Parathyroid adenoma (tissue), 2 donors: ENCODE measurements at regions not wholly inside any gene's neighbourhood (a gene's known extent, or its start where the extent isn't known, plus 50 kb on each side); places are given as distances from the start of the nearest gene placed in this dataset.

ENCODE experiments used
- H2AFZ ChIP-seq: fragments of 300-600 bp; sonication (generic); one replicate; pipeline ENCODE4 v1.7.0; 2017; ENCODE audit warnings: antibody characterized with exemption, mild to moderate bottlenecking
- H3K27ac ChIP-seq: fragments of 300-600 bp; sonication (generic); one replicate; pipeline ENCODE4 v1.7.0; 2017
- H3K27me3 ChIP-seq: fragments of 300-600 bp; sonication (generic); one replicate; pipeline ENCODE4 v1.7.0; 2017; ENCODE audit warnings: low read length; ENCODE audit not compliant: control insufficient read depth, insufficient read depth
- H3K36me3 ChIP-seq: fragments of 300-600 bp; sonication (generic); one replicate; pipeline ENCODE4 v1.7.0; 2017; ENCODE audit warnings: low read length; ENCODE audit not compliant: control insufficient read depth, insufficient read depth
- H3K4me1 ChIP-seq: fragments of 300-600 bp; sonication (generic); one replicate; pipeline ENCODE4 v1.7.0; 2017; ENCODE audit warnings: control low read depth
- H3K4me2 ChIP-seq: fragments of 300-600 bp; sonication (generic); one replicate; pipeline ENCODE4 v1.7.0; 2017; ENCODE audit warnings: low read length
- H3K4me3 ChIP-seq: fragments of 300-600 bp; sonication (generic); one replicate; pipeline ENCODE4 v1.7.0; 2017; ENCODE audit warnings: low read depth, low read length
- H3K79me2 ChIP-seq: fragments of 300-600 bp; sonication (generic); one replicate; pipeline ENCODE4 v1.7.0; 2017; ENCODE audit warnings: control low read depth
- H3K9ac ChIP-seq: fragments of 300-600 bp; sonication (generic); one replicate; pipeline ENCODE4 v1.7.0; 2017; ENCODE audit warnings: mild to moderate bottlenecking
- H3K9me3 ChIP-seq: fragments of 300-600 bp; sonication (generic); one replicate; pipeline ENCODE4 v1.7.0; 2017; ENCODE audit warnings: low read length; ENCODE audit not compliant: control insufficient read depth
- TF ChIP-seq, protein P1 (sequence below): fragments of 300-600 bp; sonication (generic); IDR thresholded peaks from one replicate; pipeline ENCODE4 v1.7.0; 2017; ENCODE audit warnings: antibody characterized with exemption, mild to moderate bottlenecking
- donor health status: primary hyperparathyroidism.

- no peak overlapping the region for H3K4me3 ChIP-seq
- H3K4me1 ChIP-seq: no peaks in the 10 kb centered on the region
- no peak overlapping the region for H3K9ac ChIP-seq
- no peaks in the 10 kb centered on the region for H3K9me3 ChIP-seq
- H2AFZ ChIP-seq: no peak overlapping the region
- no peaks in the 10 kb centered on the region for H3K27me3 ChIP-seq
- H3K79me2 ChIP-seq: no peaks in the 10 kb centered on the region
- no peak overlapping the region for H3K4me2 ChIP-seq
- TF ChIP-seq, protein P1, sequence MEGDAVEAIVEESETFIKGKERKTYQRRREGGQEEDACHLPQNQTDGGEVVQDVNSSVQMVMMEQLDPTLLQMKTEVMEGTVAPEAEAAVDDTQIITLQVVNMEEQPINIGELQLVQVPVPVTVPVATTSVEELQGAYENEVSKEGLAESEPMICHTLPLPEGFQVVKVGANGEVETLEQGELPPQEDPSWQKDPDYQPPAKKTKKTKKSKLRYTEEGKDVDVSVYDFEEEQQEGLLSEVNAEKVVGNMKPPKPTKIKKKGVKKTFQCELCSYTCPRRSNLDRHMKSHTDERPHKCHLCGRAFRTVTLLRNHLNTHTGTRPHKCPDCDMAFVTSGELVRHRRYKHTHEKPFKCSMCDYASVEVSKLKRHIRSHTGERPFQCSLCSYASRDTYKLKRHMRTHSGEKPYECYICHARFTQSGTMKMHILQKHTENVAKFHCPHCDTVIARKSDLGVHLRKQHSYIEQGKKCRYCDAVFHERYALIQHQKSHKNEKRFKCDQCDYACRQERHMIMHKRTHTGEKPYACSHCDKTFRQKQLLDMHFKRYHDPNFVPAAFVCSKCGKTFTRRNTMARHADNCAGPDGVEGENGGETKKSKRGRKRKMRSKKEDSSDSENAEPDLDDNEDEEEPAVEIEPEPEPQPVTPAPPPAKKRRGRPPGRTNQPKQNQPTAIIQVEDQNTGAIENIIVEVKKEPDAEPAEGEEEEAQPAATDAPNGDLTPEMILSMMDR: no peak
- no peaks in the 10 kb centered on the region for H3K36me3 ChIP-seq
- H3K27ac ChIP-seq: no peak overlapping the region
Observed at GRCh38 chr14:29220566-29220965, 454.0 kb downstream of the FOXG1 start.

GRCh38 chr14:29222006-29222405, 455.4 kb downstream of the FOXG1 start:
- TF ChIP-seq, protein P1: no peak
- Histone ChIP-seq H3K9ac (no peak overlapping the region), H3K79me2 (no peaks in the 10 kb centered on the region), H3K27ac (no peak overlapping the region), H3K4me1 (no peaks in the 10 kb centered on the region), H3K9me3 (no peaks in the 10 kb centered on the region), H3K36me3 (no peaks in the 10 kb centered on the region), H3K4me2 (no peak overlapping the region), H3K4me3 (no peak overlapping the region), H3K27me3 (no peaks in the 10 kb centered on the region), H2AFZ (no peak overlapping the region)

GRCh38 chr14:29222671-29223268, 456.2 kb downstream of the FOXG1 start:
- no peak overlapping the region for H3K9ac ChIP-seq
- H3K4me1 ChIP-seq: no peaks in the 10 kb centered on the region
- no peak overlapping the region for H3K4me3 ChIP-seq
- no peak overlapping the region for H2AFZ ChIP-seq
- H3K27ac ChIP-seq: no peak overlapping the region
- H3K27me3 ChIP-seq: no peaks in the 10 kb centered on the region
- no peaks in the 10 kb centered on the region for H3K79me2 ChIP-seq
- no peaks in the 10 kb centered on the region for H3K36me3 ChIP-seq
- TF ChIP-seq, protein P1: peak; percentile 71
- H3K4me2 ChIP-seq: no peak overlapping the region
- no peaks in the 10 kb centered on the region for H3K9me3 ChIP-seq

DNA sequence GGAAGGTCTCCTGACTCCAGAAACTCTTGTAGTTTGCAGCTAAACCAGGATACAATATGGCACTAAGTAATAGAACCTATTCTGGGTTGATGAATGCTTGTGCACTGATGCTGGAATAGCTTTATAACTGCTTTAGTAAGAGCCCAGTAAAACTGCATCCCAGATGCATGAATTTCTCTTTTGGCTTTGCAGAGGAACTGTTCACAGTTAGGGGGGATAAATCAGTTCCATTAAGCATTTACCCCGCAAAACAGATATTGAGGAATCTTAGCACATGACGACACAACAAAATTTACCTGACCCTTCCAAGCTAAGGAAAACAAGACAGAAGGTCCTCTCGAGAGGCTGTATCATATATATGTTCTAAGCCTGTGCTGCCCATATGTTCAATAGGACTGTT, 457.4 kb downstream of the FOXG1 start:
- no peak overlapping the region for H3K9ac ChIP-seq
- no peaks in the 10 kb centered on the region for H3K9me3 ChIP-seq
- H3K4me2 ChIP-seq: no peak overlapping the region
- no peaks in the 10 kb centered on the region for H3K36me3 ChIP-seq
- H3K4me3 ChIP-seq: no peak overlapping the region
- H3K27me3 ChIP-seq: no peaks in the 10 kb centered on the region
- H3K27ac ChIP-seq: no peak overlapping the region
- TF ChIP-seq, protein P1: no peak
- H3K79me2 ChIP-seq: no peaks in the 10 kb centered on the region
- no peak overlapping the region for H2AFZ ChIP-seq
- H3K4me1 ChIP-seq: no peaks in the 10 kb centered on the region

GRCh38 chr14:29227631-29228030, 461.0 kb downstream of the FOXG1 start:
- Histone ChIP-seq H3K9me3 (no peaks in the 10 kb centered on the region), H3K36me3 (no peaks in the 10 kb centered on the region), H3K27ac (no peak overlapping the region), H2AFZ (no peak overlapping the region), H3K4me3 (no peak overlapping the region), H3K27me3 (no peaks in the 10 kb centered on the region), H3K4me1 (no peaks in the 10 kb centered on the region), H3K9ac (no peak overlapping the region), H3K4me2 (no peak overlapping the region), H3K79me2 (no peaks in the 10 kb centered on the region)
- TF ChIP-seq, protein P1: no peak
